ENCODE measurements at regions not wholly inside any gene's neighbourhood (a gene's known extent, or its start where the extent isn't known, plus 50 kb on each side); places are given as distances from the start of the nearest gene placed in this dataset.
A peak's percentile ranks its signal among the peaks of the same experiment; 100 is the strongest.
"Not testable (repeated sequence)": the region's sequence is repeated elsewhere in the genome, so short reads cannot be mapped to it uniquely, and the experiment has no call there.

- no peak for DNase-seq
Observed at GRCh38 chr12:100083308-100083707, 59.4 kb downstream of the BLTP3B start.

GRCh38 chr12:100078777-100079176, 63.9 kb downstream of the BLTP3B start:
- DNase-seq = not testable (repeated sequence)

- peak; percentile 9 for DNase-seq
Observed at GRCh38 chr12:100077367-100077766, 65.3 kb downstream of the BLTP3B start.

GRCh38 chr12:100075598-100075997, 67.1 kb downstream of the BLTP3B start:
- no peak for DNase-seq

- DNase-seq = no peak
Observed at GRCh38 chr12:100069795-100070194, 72.9 kb downstream of the BLTP3B start.

GRCh38 chr12:100068305-100068704, 74.4 kb downstream of the BLTP3B start:
- DNase-seq = no peak

GRCh38 chr12:100061814-100062213, 77.1 kb upstream of the ANKS1B start:
- no peak for DNase-seq

- peak; percentile 10 for DNase-seq
Observed at GRCh38 chr12:100058482-100059029, 73.8 kb upstream of the ANKS1B start.

GRCh38 chr12:100046202-100046601, 61.5 kb upstream of the ANKS1B start:
- not testable (repeated sequence) for DNase-seq

GRCh38 chr12:100044266-100044665, 59.5 kb upstream of the ANKS1B start:
- peak; percentile 52 for DNase-seq

- DNase-seq = no peak
Observed at GRCh38 chr12:100043631-100044030, 58.9 kb upstream of the ANKS1B start.

Measured in hematopoietic multipotent progenitor cell treated with erythropoietin and hydrocortisone succinate and interleukin-3 and kit ligand, for 4 days (in vitro differentiated cells).